NCI-H345 treated with DMSO at 0.1 percent for 48 hours (cell line): ENCODE measurements at regions not wholly inside any gene's neighbourhood (a gene's known extent, or its start where the extent isn't known, plus 50 kb on each side); places are given as distances from the start of the nearest gene placed in this dataset.
A peak's percentile ranks its signal among the peaks of the same experiment; 100 is the strongest.

Experiments used
- DNase-seq: peaks from one replicate; lab custom pipeline; 2025; ENCODE audit not compliant: unreplicated experiment; lab: John Stamatoyannopoulos, UW

DNA sequence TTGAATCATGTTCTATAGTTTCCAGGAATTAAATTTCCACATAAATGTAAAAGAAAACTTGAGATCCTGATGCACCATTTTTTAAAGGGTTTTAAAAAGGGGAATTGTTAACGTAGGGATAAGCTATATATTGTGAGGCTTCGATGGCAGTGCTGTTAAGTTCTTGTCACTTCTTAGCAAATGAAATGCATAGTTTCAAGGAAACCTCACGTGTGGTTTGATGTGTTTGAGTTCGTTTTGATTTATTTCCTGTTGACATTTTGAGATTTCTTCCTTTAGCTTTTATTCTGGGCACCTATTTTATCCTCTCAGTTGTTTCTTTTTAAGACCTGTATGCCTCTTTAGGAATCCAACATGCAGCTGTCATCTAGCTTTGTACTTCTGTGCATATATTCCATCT is 301.0 kb downstream of the DOCK8 start:
- DNase-seq, result no peak

DNA sequence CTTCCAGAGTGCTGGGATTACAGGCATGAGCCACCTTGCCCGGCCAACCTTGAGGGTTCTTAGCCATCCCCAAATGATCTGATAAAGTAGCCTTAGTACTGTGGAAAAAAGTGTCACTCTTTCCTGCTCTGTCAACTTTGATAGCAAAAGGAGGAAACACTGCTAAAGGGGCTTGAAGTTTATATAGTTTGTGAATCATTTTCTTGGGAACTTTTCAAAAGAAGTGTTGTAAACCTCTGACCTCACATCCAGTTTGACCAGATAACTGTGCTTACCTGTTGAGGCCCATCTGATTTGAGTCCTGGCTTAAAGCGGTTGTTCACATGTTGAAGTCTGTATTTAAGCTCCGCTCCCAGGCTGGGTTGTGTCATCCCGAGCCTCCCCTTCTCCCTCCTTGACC is 303.3 kb downstream of the DOCK8 start:
- DNase-seq, result no peak

DNA sequence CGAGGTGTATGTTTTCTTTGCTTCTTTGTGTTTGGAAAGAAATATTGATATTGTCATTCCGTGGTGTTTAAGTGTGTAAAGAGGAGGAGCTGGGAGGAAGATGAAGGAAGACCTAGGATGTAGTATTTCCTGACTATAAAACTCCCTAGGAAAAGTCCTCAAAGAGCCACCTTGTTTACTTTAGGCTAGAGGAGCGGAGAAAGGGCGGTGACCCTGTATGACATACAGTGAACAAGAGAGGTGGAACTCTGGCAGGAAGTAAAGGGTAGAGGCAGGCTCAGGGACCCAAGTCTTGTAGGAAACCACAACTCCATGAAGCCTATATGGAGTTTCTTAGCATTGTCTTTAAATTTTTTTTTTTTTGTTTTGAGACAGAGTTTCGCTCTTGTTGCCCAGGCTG is 303.9 kb downstream of the DOCK8 start:
- no peak for DNase-seq

DNA sequence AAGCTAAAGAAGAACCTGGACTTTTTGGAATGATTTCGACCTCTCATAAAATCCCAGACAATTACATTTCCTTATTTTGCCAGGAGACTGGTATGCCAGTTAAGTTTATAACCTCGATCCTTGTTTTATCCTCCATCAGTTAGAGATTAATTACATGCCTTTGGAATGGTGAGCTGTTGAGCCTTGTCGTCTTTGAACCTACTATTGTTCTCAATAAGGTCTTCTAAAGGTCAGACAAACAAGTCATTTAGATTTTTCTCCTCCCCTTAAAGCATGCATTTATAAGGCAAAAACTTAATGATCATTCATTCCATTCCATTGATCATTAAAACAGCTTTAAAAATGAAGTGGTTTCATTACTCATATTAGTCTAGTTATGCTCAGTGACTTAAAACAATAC is 304.9 kb downstream of the DOCK8 start:
- no peak for DNase-seq

DNA sequence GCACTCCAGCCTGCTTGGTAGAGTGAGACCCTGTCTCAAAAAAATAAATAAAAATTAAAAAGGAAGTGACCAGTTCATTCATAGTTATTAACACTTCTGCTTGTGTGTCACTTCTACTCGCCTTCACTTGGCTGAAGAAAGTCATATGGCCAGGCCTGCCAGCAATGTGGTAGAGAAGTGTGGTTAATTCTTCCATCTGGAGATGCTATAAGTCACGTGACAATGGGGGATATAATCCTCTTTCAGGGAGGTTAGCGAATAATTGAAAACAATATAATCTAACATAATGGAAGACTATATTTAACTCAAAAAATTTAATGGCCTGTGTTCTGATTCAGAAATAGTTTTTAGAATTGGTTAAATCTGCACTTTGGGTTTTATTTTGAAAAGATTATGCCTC is 305.6 kb downstream of the DOCK8 start:
- no peak for DNase-seq

DNA sequence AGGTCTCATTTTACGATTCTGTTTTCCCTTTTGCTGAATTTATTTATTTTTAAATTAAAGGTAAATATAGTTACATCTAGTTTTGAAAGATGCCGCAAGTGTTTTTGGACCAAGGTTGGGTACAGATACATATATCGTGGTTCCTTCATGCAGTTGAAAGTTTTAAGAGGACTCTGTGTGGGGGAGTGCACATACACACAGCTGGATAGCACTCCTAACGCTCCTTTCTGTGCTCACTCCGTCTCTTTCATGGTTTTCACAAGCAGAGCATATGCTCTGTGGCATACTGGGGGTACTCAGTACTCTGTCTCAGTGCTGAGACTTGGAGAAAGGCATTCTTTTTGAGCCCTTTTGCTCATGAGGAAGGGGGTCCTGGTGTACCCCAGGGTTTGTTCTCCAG is 307.5 kb downstream of the DOCK8 start:
- DNase-seq, result no peak

DNA sequence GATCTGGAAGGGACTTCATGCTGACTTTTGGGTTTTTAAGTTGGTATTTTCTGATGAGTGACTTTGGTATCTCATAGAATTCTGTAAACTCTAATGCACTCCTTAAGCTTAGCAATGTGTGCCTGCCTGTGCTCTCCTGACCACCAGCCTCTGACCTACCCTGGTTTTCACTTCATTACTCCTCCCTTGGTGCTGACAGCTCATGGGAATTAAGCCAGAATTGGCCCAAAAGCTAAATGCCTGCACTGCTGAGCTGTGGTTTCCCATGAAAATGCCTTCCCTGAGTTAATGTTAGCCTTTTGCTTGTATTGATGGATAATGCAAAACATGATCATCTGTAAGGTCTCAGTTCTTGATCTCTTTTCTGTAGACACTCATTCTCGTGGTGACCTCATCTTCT is 308.0 kb downstream of the DOCK8 start:
- DNase-seq, result no peak

DNA sequence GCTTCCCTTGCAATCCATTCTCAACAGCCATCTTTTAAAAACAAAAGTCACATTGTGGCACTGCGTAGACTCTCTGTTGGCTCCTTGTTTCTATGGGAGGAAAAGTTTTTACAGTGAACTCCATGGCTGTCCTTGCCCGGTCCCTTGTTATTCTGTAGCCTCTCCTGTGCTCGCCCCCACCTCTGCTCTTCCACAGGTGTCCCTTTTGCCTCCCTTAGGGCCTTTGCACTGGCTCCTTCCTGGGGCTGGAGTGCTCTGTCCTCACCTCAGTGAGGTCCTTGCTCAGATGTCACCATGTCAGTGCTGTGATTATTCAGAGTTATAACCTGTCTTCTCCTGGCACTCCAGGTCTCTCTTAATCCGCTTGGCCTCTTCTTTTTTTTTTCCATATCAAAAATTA is 308.8 kb downstream of the DOCK8 start:
- no peak for DNase-seq

DNA sequence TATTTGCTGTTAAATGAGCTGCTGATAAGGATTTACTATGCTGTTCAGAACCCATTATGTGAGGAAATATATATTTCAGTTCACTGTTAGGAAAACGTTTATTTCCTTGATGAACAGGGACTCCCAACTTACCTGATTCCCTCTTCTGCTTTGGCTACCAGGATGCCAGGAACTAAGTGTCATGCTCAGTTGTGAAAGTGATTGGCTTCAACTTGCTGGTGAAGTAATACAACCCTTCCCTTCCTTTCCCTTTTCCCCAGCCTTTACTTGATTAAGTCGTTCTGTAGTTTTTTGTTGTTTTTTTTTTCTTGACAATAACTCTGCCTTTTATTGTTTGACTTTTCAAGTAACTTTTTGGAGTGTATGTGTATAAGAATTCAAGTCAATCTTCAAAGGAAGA is 309.3 kb downstream of the DOCK8 start:
- DNase-seq, result no peak

DNA sequence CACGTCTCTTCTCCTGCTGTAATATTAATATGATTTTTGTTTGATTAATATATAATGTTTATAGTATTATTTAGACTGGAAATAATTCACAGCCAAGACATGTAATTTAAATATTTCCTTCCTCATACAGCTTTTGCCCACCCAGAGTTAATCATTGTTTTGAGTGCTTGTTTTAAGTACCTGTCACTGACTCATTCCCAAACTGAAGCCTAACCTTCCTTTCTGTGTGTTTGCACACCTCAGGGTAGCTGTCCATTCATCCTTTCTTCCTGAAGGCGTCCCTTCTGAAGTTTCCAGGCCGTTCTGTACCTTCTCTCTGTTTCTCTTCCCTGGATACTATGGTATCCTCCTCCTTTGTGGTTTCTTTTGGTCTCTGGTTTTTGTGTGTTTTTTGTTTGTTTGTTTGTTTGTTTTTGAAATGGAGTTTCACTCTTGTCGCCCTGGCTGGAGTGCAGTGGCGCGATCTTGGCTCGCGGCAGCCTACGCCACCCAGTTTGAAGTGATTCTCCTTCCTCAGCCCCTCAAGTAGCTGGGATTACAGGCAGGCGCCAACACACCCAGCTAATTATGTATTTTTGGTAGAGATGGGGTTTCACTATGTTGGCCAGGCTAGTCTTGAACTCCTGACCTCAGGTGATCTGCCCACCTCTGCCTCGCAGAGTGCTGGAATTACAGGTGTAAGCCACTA is 312.4 kb downstream of the DOCK8 start:
- DNase-seq, result no peak

DNA sequence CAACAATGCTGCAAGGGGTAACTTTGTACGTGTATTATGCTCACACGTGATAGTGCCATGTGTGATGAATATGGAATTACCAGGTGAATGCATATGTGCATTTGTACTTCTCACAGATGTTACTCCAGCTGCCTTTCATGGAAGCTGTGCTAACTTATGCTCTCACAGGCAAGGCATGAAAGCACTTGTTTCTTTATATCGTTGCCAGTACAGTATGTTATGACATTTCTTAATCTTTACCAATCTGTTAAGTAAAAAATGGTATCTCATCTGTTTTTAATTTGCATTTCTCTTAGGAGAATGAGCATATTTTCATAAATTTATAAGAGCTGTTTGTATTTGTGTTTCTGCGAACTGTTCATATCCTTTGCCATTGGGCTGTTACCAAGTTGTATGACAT is 311.8 kb upstream of the DMRT1 start:
- DNase-seq, result no peak

DNA sequence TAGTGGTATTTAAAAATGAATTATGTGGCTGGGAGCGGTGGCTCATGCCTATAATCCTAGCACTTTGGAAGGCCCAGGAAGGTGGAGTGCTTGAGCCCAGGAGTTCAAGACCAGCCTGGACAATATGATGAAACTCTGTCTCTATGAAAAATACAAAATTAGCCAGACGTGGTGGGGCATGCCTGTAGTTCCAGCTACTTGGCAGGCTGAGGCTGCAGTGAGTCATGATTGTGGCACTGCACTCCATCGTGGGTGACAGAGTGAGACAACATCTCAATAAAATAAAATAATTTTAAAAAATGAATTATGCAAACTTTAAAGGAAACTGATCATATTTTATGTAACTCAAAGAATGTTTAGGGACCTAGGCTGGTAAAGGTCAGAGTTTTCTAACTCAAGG is 310.8 kb upstream of the DMRT1 start:
- no peak for DNase-seq

DNA sequence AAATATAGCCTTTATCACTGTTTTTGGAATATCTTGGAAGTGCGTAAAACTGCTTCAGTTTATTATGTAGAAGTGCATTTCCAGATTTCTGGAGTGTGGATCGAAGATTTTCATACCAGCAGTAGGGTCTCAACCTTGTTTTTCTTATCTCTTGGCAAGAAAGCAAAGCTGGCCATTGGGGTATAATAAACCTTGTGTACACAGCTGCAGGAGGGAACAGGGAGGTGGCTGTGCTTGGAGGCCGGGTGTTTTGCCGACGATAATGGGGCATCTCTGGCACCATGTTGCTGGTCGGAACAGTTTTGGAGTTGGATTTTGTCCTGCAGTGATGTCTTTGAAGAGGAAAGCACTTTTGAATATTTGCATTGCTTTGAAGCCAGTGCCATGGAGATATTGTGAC is 308.8 kb upstream of the DMRT1 start:
- DNase-seq, result no peak

DNA sequence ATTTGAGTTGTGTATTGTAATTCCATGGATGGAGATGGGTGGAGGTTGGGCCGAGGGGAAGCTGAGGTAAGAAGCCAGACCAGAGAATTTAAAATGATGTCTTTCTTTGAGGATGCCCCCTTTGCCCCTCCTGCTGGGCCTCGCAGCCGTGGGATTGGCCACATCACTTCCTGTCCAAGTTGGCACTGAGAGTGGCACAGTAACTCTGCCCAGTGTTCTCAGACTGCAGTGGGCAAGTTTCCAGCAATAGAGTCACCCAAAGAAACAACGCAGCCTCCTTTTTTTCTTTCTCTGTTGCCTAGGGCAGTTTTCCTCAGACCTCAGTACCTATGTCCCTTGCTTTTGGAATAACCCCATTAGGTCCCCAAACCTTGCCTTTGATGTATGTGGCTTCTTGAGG is 306.6 kb upstream of the DMRT1 start:
- no peak for DNase-seq

DNA sequence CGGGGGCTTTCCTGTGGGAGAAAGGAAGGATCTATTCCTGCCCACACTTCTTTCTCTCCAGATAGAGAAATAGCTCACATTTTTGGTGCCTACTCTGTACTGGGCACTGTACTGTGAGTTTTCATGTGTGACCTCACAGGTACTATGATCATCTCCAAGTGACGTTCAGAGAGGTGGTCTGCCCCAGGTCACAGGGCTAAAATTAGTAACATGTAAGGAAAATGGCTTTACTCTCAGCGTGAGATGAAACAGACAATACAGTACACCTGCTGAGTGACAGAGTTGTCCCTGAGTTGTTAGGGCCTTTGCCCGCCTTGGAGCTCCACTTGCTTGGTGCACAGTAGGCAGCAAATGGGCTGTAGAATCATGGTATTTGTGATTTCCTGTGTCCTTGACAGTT is 306.1 kb upstream of the DMRT1 start:
- no peak for DNase-seq

DNA sequence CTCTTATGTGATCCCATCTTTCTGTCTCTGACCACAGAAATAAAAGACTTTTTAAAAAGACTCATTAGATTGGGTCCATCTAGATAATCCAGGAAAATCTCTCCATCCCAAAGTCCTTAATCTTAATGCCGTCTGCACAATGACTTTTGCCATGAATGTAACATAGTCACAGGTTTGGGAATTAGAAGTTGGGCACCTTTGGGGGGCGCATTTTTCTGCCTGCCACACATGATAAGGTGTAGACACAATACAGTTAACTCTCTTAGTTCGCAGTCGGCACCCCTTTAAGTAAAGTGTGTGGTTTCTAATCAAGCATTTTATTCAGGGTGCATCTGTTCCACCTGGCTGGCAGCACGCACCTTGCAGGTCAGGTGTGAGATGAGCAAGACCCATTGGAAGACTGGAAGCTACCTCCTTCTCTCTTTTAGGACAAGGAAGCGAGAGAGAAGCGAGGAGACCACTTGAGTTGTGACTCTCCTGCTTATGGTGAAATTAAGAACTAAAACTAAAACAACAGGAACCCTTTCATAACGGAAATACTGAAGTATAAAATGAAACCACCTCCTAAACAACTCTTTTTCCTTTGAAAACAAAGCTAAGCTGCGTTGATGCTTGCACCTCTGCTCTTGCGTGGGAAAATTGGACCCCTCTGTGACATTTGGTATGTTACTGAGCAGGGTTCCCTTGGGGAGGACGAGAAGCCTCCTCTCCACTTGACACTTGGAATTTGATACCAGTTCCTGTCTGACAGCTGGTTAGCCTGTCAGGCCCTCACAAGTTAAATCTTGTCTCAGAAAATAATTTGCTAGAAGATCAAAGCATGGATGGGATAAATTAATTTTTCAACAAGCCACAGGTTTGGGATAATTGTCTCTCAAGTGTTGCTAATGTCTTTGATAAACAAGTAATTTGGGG is 304.6 kb upstream of the DMRT1 start:
- peak; percentile 45 for DNase-seq

DNA sequence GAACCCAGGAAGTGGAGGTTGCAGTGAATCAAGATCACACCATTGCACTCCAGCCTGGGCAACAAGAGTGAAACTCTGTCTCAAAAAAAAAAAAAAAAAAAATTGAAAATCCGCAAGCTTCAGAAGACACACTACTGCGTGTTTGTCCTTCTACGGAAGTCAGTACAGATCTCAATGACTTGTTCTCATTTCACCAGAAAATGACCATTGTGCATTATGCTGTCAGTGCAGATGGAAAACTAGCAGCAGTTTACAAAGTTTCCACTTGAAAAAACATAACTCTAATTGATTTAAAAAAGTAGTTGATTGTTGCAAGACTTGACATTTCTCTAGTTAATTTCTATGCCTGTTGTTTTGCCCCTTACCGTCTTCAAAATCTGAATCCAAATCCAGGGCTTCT is 298.0 kb upstream of the DMRT1 start:
- DNase-seq, result no peak

DNA sequence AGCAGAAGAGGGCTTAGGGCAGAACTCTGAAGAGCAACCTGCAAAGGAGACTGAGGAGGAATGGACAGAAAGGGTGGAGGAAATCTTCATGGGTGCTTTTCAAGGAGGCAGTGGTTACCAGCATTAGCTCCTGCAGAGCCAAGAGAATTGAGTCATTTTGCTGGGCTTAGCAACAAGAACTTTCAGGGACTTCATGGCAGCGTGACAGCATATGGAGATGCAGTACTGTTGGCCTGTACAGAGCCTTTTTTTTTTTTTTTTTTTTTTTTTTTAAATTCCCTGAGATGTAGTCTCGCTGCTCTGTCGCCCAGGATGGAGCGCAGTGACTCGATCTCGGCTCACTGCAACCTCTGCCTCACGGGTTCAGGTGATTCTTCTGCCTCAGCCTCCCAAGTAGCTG is 296.0 kb upstream of the DMRT1 start:
- no peak for DNase-seq

DNA sequence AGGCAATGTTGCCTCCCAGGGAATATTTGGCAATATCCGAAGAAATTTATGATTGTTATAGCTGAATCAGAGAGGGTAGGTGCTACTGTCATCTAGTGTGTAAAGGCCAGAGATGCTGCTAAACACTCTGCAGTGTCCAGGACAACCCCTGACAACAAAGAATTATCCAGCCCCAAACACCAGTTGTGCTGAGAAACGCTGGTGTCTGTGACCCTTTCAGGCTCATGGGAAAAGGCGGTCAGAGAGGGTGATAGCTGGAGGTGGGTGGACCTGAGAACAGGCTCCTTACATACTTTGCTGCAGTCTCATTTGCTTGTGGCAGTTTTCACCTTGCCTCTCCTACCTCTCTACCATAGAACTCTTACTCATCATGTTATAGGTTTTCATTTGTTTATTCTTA is 295.3 kb upstream of the DMRT1 start:
- no peak for DNase-seq

DNA sequence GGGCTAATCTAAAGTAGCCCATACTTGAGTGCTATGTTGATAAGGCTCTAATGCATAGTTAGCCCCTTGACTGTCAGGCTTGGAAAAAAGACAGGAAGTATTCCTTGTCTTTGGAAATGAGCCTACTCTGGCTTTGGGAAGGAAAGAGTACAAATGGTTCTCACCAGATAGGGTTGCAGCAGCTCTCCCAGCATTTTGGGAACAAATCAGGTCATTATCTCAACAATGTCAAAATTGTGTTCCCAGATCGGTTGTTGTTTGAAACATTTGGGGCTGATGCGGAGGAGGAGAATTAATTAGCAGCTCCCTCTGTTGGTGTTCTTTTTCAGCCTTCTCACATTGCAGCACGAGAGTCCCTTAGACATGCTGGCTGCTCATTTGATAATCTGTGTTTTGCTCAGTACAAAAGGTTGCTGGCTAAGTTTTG is 294.7 kb upstream of the DMRT1 start:
- no peak for DNase-seq

DNA sequence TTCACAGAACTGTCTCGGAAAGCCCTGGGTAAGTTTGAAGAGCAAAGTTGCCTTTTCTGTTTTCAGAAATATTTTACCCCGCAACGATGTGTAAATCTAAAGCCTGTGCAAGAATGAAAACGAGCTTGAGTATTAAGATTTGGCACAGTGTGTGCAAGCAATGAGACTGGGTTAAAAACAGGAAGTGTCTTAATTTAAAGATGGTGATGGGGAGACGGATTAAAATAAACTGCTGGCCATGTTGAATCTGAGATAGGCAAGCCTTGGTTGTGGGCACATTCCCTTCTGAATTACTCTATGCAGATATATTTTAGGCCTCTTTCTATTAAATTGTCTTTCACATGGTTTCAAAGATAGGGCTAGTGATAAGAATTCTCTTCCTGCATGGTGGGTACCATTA is 294.2 kb upstream of the DMRT1 start:
- DNase-seq, result no peak

DNA sequence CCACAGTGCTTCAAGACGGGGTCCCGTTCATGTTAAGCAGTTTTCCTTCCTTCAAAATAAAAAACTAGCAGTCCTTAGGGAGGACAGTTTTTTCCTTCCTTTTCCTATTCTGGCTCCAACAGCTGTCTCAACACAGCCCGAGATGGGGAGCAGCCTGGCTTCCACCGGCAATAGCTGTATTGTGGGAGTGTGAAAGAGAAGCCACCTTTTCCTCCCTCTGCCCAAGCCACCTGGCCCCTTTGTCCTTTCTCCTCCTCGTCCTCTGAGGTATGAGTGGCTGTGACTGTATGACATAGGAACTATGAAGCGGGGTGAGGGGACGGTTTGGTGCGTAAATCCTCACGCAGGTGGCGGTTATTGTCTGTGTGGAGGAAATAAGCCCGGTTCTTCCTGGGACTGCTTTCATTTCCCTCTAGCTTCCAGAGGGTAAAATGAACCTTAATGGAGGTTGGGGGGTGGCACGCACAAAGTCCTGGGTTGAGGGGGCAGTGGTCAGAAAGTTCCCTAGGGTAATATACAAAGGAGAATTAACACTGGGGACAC is 292.0 kb upstream of the DMRT1 start:
- no peak for DNase-seq
